GM23338 (cell line): ENCODE measurements at regions not wholly inside any gene's neighbourhood (a gene's known extent, or its start where the extent isn't known, plus 50 kb on each side); places are given as distances from the start of the nearest gene placed in this dataset.

Source experiments
- CREB1 ChIP-seq: fragments of 250-450 bp; sonication (Bioruptor Pico); IDR thresholded peaks from 2 replicates; pipeline ENCODE4 v1.5.0; 2020; ENCODE audit warnings: low read depth, mild to moderate bottlenecking, moderate library complexity
- CTCF ChIP-seq, 2 experiments: fragments of 200-600 bp in 1 of 2; sonication (generic) in 1 of 2; conservative IDR thresholded peaks; 2 replicates each; pipeline versions ENCODE4 v1.5.1 to v1.6.1; 2016 to 2017; ENCODE audit warnings: antibody characterized with exemption in 2 of 2, low read depth in 2 of 2, mild to moderate bottlenecking in 2 of 2, moderate library complexity in 1 of 2
- EZH2 ChIP-seq: fragments of 200-600 bp; sonication (generic); IDR thresholded peaks from one replicate; pipeline ENCODE4 v1.8.0; 2017; ENCODE audit warnings: antibody characterized with exemption, mild to moderate bottlenecking, low read depth; ENCODE audit not compliant: unreplicated experiment
- EZH2phosphoT487 ChIP-seq: fragments of 200-600 bp; sonication (generic); IDR thresholded peaks from one replicate; pipeline ENCODE4 v1.8.1; 2018; ENCODE audit warnings: antibody characterized with exemption; ENCODE audit not compliant: unreplicated experiment
- JUNB ChIP-seq: IDR thresholded peaks from one replicate; pipeline ENCODE4 v1.6.1; 2016; ENCODE audit warnings: antibody characterized with exemption; ENCODE audit not compliant: unreplicated experiment
- NANOG ChIP-seq: IDR thresholded peaks from 2 replicates; pipeline ENCODE4 v1.6.1; 2016; ENCODE audit warnings: antibody characterized with exemption, borderline replicate concordance
- POLR2AphosphoS5 ChIP-seq: IDR thresholded peaks from 2 replicates; pipeline ENCODE4 v1.6.1; 2016; ENCODE audit warnings: antibody characterized with exemption, low read depth
- REST ChIP-seq: IDR thresholded peaks from one replicate; pipeline ENCODE4 v1.6.1; 2018; ENCODE audit warnings: antibody characterized with exemption; ENCODE audit not compliant: unreplicated experiment

GRCh38 chr15:96700555-96700954 is 370.1 kb downstream of the NR2F2 start:
- no peak for TF ChIP-seq EZH2phosphoT487
- no peak for TF ChIP-seq CTCF (conservative IDR thresholded peaks at IDR 0.05; ENCODE audit: low read depth in 2 of 2)
- TF ChIP-seq POLR2AphosphoS5 = no peak
- TF ChIP-seq EZH2 = no peak
- no peak for TF ChIP-seq REST
- no peak for TF ChIP-seq JUNB
- no peak for TF ChIP-seq NANOG
- TF ChIP-seq CREB1 (CRISPR knock-in tag) = no peak
